ENCODE measurements at regions not wholly inside any gene's neighbourhood (a gene's known extent, or its start where the extent isn't known, plus 50 kb on each side); places are given as distances from the start of the nearest gene placed in this dataset.

- DNase-seq (ENCODE audit: low spot score), result no peak
These were observed 245.9 kb upstream of the RAB6C start for GRCh38 chr2:129733579-129733978.

GRCh38 chr2:129734343-129735034 lies 245.0 kb upstream of the RAB6C start:
- no peak for DNase-seq (ENCODE audit: low spot score)

- no peak for DNase-seq (ENCODE audit: low spot score)
These were observed 243.9 kb upstream of the RAB6C start for GRCh38 chr2:129735576-129735975.

GRCh38 chr2:129737660-129738527 lies 241.6 kb upstream of the RAB6C start:
- DNase-seq (ENCODE audit: low spot score), result no peak

GRCh38 chr2:129738799-129739198 lies 240.7 kb upstream of the RAB6C start:
- DNase-seq (ENCODE audit: low spot score), result no peak

- no peak for DNase-seq (ENCODE audit: low spot score)
These were observed 239.0 kb upstream of the RAB6C start for GRCh38 chr2:129740504-129740903.

- no peak for DNase-seq (ENCODE audit: low spot score)
These were observed 238.3 kb upstream of the RAB6C start for GRCh38 chr2:129741165-129741564.

GRCh38 chr2:129741623-129742022 lies 237.8 kb upstream of the RAB6C start:
- DNase-seq (ENCODE audit: low spot score), result no peak

- no peak for DNase-seq (ENCODE audit: low spot score)
These were observed 236.9 kb upstream of the RAB6C start for GRCh38 chr2:129742415-129743180.

GRCh38 chr2:129744141-129744540 lies 235.3 kb upstream of the RAB6C start:
- no peak for DNase-seq (ENCODE audit: low spot score)

GRCh38 chr2:129744649-129745048 lies 234.8 kb upstream of the RAB6C start:
- no peak for DNase-seq (ENCODE audit: low spot score)

GRCh38 chr2:129747500-129748125 lies 231.9 kb upstream of the RAB6C start:
- DNase-seq (ENCODE audit: low spot score), result no peak

GRCh38 chr2:129748250-129748649 lies 231.2 kb upstream of the RAB6C start:
- DNase-seq (ENCODE audit: low spot score), result no peak

- DNase-seq (ENCODE audit: low spot score), result peak; percentile 22
These were observed 230.8 kb upstream of the RAB6C start for GRCh38 chr2:129748653-129749052.

- DNase-seq (ENCODE audit: low spot score), result no peak
These were observed 228.1 kb upstream of the RAB6C start for GRCh38 chr2:129751409-129751808.

- no peak for DNase-seq (ENCODE audit: low spot score)
These were observed 227.3 kb upstream of the RAB6C start for GRCh38 chr2:129752176-129752575.

- DNase-seq (ENCODE audit: low spot score), result no peak
These were observed 226.8 kb upstream of the RAB6C start for GRCh38 chr2:129752686-129753085.

- DNase-seq (ENCODE audit: low spot score), result no peak
These were observed 226.2 kb upstream of the RAB6C start for GRCh38 chr2:129753261-129753660.

GRCh38 chr2:129754421-129754820 lies 225.0 kb upstream of the RAB6C start:
- no peak for DNase-seq (ENCODE audit: low spot score)

- DNase-seq (ENCODE audit: low spot score), result no peak
These were observed 224.6 kb upstream of the RAB6C start for GRCh38 chr2:129754831-129755230.

GRCh38 chr2:129755786-129756185 lies 223.7 kb upstream of the RAB6C start:
- DNase-seq (ENCODE audit: low spot score), result no peak

GRCh38 chr2:129756276-129756675 lies 223.2 kb upstream of the RAB6C start:
- no peak for DNase-seq (ENCODE audit: low spot score)

Data from HuH-7.5 (cell line).